ENCODE measurements at regions not wholly inside any gene's neighbourhood (a gene's known extent, or its start where the extent isn't known, plus 50 kb on each side); places are given as distances from the start of the nearest gene placed in this dataset.

GRCh38 chr2:217325816-217326215 lies 466.0 kb upstream of the TNP1 start:
- TF ChIP-seq POLR2A (IDR thresholded peaks at IDR 0.05; ENCODE audit: low read length) (no peak), GATA1 (IDR thresholded peaks at IDR 0.05; ENCODE audit: low read depth, low read length) (no peak)
